ENCODE measurements at regions not wholly inside any gene's neighbourhood (a gene's known extent, or its start where the extent isn't known, plus 50 kb on each side); places are given as distances from the start of the nearest gene placed in this dataset.

DNA sequence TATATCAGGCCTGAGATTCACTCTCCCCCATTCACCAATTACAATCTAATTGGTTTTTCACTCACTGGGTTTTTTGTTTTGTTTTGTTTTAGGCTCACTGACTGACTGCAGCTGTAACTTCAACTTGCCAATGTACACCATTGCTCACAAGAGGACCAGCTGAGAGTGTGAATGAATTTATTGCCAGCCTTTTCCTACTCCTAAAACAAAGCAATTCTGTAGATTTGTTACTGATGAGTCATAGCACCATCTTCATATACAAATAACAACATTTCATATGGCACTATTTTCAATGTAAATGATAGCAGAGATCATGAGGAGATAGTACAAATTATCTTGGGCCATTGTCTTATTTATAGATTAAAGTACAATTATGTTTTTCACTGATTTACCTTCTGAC is 76.0 kb upstream of the DPYD start:
- H3K27ac ChIP-seq (ENCODE audit: low read length): no peak overlapping the region
- no peak overlapping the region for H3K4me3 ChIP-seq (ENCODE audit: low read length)
- H3K36me3 ChIP-seq (ENCODE audit: control insufficient read depth, low read depth, low read length): no peaks in the 10 kb centered on the region
- no peaks in the 10 kb centered on the region for H3K9me3 ChIP-seq (ENCODE audit: control insufficient read depth, low read depth, low read length)
- H3K9ac ChIP-seq (ENCODE audit: low read length): no peak overlapping the region
- H3K4me1 ChIP-seq (ENCODE audit: control insufficient read depth, low read depth, low read length): peaks cover 5% of the 10 kb centered on the region
- no peaks in the 10 kb centered on the region for H3K27me3 ChIP-seq (ENCODE audit: control insufficient read depth, insufficient read depth, low read length)

DNA sequence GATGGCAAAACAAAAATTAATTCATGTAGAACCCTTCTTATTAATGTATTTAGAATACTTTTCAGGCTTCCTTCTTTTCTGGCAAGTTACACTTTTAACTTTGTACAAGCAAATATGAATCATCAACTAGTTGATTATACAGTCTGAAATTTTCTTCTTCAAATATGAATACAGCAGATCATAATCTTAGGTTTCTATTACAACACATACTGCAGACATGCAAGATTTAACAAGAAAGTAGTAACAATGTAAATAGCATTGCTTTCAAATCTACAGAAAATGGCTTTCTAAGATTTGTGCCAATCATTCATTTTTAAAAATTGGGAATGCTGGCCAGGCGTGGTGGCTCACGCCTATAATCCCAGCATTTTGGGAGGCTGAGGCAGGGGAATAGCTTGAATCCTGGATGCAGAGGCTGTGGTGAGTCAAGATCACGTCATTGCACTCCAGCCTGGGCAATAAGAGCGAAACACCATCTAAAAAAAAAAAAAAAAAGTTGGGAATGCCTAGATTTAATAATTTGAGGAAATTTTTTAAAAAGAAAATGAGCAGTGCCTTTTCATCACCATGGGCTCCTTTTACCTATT is 68.4 kb upstream of the DPYD start:
- H3K4me1 ChIP-seq (ENCODE audit: control insufficient read depth, low read depth, low read length): no peaks in the 10 kb centered on the region
- no peaks in the 10 kb centered on the region for H3K27me3 ChIP-seq (ENCODE audit: control insufficient read depth, insufficient read depth, low read length)
- no peak overlapping the region for H3K27ac ChIP-seq (ENCODE audit: low read length)
- no peak overlapping the region for H3K4me3 ChIP-seq (ENCODE audit: low read length)
- H3K9ac ChIP-seq (ENCODE audit: low read length): no peak overlapping the region
- H3K9me3 ChIP-seq (ENCODE audit: control insufficient read depth, low read depth, low read length): no peaks in the 10 kb centered on the region
- no peaks in the 10 kb centered on the region for H3K36me3 ChIP-seq (ENCODE audit: control insufficient read depth, low read depth, low read length)

DNA sequence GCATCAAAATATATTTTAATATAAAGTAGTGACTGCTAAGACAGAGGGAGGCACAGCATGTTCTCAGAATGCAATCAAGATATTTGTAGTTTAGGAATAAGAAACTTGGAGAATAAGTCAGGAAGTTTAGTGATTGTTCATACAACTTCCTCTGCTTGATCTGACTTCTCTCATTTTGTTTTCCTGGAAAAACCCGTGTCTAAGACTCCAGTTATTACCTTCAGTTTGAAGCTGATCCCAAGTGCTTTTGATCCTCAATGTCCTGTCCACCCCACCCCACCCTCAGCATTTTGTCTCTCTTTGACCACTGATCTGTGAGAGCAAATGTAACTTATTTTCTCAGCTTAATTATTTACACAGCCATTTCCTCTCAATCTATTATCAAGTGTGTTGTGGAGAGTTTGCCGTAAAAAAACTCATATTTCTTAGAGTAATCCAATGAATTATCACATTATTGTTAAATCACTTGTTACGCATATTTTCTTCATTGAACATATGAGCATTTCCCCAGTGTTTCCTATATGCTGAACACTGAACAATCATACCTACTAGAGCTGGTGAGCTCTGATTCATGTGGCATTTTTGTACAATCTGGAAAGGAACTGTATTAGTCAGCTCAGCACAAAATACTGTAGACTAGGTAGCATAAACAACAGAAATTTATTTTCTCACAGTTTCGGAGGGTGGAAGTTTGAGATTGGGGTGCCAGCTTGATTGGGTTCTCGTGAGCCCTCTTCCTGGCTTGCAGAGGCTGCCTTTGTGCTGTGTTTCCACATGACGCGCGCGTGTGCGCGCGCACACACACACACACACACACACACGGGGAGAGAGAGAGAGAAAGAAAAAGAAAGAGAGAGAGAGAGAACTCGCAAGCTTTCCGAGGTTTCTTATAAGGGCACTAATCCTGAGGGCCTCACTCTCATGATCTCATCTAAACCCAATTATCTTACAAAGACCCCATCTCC is 65.5 kb upstream of the DPYD start:
- no peaks in the 10 kb centered on the region for H3K9me3 ChIP-seq (ENCODE audit: control insufficient read depth, low read depth, low read length)
- H3K9ac ChIP-seq (ENCODE audit: low read length): no peak overlapping the region
- H3K4me3 ChIP-seq (ENCODE audit: low read length): no peak overlapping the region
- no peak overlapping the region for H3K27ac ChIP-seq (ENCODE audit: low read length)
- H3K27me3 ChIP-seq (ENCODE audit: control insufficient read depth, insufficient read depth, low read length): no peaks in the 10 kb centered on the region
- H3K4me1 ChIP-seq (ENCODE audit: control insufficient read depth, low read depth, low read length): no peaks in the 10 kb centered on the region
- H3K36me3 ChIP-seq (ENCODE audit: control insufficient read depth, low read depth, low read length): no peaks in the 10 kb centered on the region

DNA sequence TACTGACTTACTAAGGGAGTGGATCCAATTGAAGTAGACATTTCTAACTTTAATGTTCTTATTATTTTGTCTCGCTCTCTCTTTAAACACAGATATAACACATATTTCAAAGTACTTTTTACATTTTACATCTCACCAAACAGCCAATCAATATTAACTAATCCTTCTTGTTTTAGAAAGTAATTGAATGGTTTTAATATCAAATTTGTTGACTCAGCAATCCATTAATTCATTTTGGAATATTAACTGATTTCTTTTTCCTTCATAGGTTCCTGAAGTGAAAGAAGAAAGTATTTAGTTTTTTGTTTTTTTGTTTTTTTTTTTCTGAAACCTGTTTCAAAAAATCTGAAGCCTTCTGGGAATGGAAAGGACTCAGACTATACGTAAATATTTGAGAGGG is 62.3 kb upstream of the DPYD start:
- Histone ChIP-seq H3K9me3 (ENCODE audit: control insufficient read depth, low read depth, low read length) (no peaks in the 10 kb centered on the region), H3K4me3 (ENCODE audit: low read length) (no peak overlapping the region), H3K4me1 (ENCODE audit: control insufficient read depth, low read depth, low read length) (no peaks in the 10 kb centered on the region), H3K27ac (ENCODE audit: low read length) (no peak overlapping the region), H3K27me3 (ENCODE audit: control insufficient read depth, insufficient read depth, low read length) (no peaks in the 10 kb centered on the region), H3K36me3 (ENCODE audit: control insufficient read depth, low read depth, low read length) (no peaks in the 10 kb centered on the region), H3K9ac (ENCODE audit: low read length) (no peak overlapping the region)

DNA sequence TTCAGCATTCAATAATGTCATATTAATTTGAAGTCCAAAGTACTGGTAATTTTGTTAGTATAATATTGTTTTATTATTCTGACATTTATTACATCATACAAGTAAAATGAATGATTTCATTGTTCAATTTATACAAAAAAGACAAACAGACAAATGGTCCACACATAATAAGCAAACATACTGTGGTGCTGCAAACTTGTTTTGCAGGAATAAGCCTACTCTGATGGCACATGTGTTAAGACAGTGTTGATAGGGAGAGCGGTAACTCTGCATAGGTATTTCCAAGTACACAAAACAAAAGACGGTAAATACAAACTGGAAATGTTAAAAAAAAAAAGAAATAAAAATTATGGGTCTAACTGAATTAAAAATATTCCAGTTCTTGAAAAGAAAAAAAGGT is 59.7 kb upstream of the DPYD start:
- H3K27me3 ChIP-seq (ENCODE audit: control insufficient read depth, insufficient read depth, low read length): no peaks in the 10 kb centered on the region
- no peak overlapping the region for H3K27ac ChIP-seq (ENCODE audit: low read length)
- H3K4me3 ChIP-seq (ENCODE audit: low read length): no peak overlapping the region
- no peak overlapping the region for H3K9ac ChIP-seq (ENCODE audit: low read length)
- H3K9me3 ChIP-seq (ENCODE audit: control insufficient read depth, low read depth, low read length): no peaks in the 10 kb centered on the region
- no peaks in the 10 kb centered on the region for H3K4me1 ChIP-seq (ENCODE audit: control insufficient read depth, low read depth, low read length)
- no peaks in the 10 kb centered on the region for H3K36me3 ChIP-seq (ENCODE audit: control insufficient read depth, low read depth, low read length)

DNA sequence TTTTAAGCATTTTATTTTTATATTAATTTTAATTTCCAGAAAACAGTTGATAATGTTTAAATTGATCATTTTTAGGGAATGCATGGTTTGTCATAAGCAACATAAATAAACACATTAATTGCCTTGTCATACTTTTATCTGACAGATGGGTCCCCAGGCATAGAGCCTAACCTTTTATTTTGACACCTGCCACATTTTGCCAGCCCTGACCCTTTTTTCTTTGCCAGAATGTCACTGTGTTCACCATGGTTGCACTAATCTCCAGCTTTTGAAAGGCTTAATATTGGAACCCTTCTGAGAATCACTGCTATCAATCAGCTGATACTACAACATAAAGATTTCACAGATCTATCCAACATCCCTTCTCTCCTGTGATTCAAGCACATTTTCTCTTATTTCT is 56.0 kb upstream of the DPYD start:
- Histone ChIP-seq H3K4me3 (ENCODE audit: low read length) (no peak overlapping the region), H3K27me3 (ENCODE audit: control insufficient read depth, insufficient read depth, low read length) (no peaks in the 10 kb centered on the region), H3K27ac (ENCODE audit: low read length) (no peak overlapping the region), H3K4me1 (ENCODE audit: control insufficient read depth, low read depth, low read length) (no peaks in the 10 kb centered on the region), H3K36me3 (ENCODE audit: control insufficient read depth, low read depth, low read length) (no peaks in the 10 kb centered on the region), H3K9me3 (ENCODE audit: control insufficient read depth, low read depth, low read length) (no peaks in the 10 kb centered on the region), H3K9ac (ENCODE audit: low read length) (no peak overlapping the region)
